ENCODE measurements at regions not wholly inside any gene's neighbourhood (a gene's known extent, or its start where the extent isn't known, plus 50 kb on each side); places are given as distances from the start of the nearest gene placed in this dataset.
"Not testable (repeated sequence)": the region's sequence is repeated elsewhere in the genome, so short reads cannot be mapped to it uniquely, and the experiment has no call there.

GRCh38 chr1:165965857-165966256 lies 138.4 kb downstream of the UCK2 start:
- no peak for DNase-seq

GRCh38 chr1:165969366-165969765 lies 142.0 kb downstream of the UCK2 start:
- DNase-seq: not testable (repeated sequence)

GRCh38 chr1:165974598-165975131 lies 147.3 kb downstream of the UCK2 start:
- DNase-seq: no peak

GRCh38 chr1:165988275-165988674 lies 160.9 kb downstream of the UCK2 start:
- DNase-seq: no peak

GRCh38 chr1:165988817-165989216 lies 161.4 kb downstream of the UCK2 start:
- DNase-seq: no peak

GRCh38 chr1:165992533-165992932 lies 165.1 kb downstream of the UCK2 start:
- peak; percentile 40 for DNase-seq

- no peak for DNase-seq
These were observed 166.7 kb downstream of the UCK2 start for GRCh38 chr1:165994107-165994506.

- peak; percentile 28 for DNase-seq
These were observed 167.0 kb downstream of the FAM78B start for GRCh38 chr1:165999826-166000225.

GRCh38 chr1:166007176-166007575 lies 159.6 kb downstream of the FAM78B start:
- DNase-seq: no peak

- DNase-seq: no peak
These were observed 153.6 kb downstream of the FAM78B start for GRCh38 chr1:166013232-166013631.

GRCh38 chr1:166017395-166017794 lies 149.4 kb downstream of the FAM78B start:
- no peak for DNase-seq
